OCI-LY3 (cell line): ENCODE measurements at regions not wholly inside any gene's neighbourhood (a gene's known extent, or its start where the extent isn't known, plus 50 kb on each side); places are given as distances from the start of the nearest gene placed in this dataset.

ENCODE experiments used
- EZH2phosphoT487 ChIP-seq: fragments of 200-600 bp; shearing (Covaris generic); IDR thresholded peaks from 2 replicates; pipeline ENCODE4 v1.6.1; 2018; ENCODE audit warnings: antibody characterized with exemption, mixed run types, low read depth
- TF ChIP-seq, protein P1 (sequence below): fragments of 200-600, 300-600 bp; sonication (generic); IDR thresholded peaks from 2 replicates; pipeline ENCODE4 v1.5.1; 2014; ENCODE audit warnings: antibody characterized with exemption, low read length, low read depth

DNA sequence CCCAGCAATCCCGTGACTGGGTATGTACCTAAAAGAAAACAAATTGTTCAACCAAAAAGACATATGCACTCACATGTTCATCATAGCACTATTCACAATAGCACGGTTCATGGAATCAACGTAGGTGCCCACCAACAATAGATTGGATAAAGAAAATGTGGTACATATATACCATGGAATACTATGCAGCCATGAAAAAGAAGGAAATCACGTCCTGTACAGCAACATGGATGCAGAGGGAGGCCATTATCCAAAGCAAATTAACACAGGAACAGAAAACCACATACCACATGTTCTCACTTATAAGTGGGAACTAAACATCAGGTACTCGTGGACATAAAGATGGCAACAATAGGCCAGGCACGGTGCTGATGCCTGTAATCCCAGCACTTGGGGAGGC, 207.9 kb upstream of the TNP1 start:
- TF ChIP-seq, protein P1, sequence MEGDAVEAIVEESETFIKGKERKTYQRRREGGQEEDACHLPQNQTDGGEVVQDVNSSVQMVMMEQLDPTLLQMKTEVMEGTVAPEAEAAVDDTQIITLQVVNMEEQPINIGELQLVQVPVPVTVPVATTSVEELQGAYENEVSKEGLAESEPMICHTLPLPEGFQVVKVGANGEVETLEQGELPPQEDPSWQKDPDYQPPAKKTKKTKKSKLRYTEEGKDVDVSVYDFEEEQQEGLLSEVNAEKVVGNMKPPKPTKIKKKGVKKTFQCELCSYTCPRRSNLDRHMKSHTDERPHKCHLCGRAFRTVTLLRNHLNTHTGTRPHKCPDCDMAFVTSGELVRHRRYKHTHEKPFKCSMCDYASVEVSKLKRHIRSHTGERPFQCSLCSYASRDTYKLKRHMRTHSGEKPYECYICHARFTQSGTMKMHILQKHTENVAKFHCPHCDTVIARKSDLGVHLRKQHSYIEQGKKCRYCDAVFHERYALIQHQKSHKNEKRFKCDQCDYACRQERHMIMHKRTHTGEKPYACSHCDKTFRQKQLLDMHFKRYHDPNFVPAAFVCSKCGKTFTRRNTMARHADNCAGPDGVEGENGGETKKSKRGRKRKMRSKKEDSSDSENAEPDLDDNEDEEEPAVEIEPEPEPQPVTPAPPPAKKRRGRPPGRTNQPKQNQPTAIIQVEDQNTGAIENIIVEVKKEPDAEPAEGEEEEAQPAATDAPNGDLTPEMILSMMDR: no peak
- no peak for TF ChIP-seq EZH2phosphoT487
